DND-41 (cell line): ENCODE measurements at regions not wholly inside any gene's neighbourhood (a gene's known extent, or its start where the extent isn't known, plus 50 kb on each side); places are given as distances from the start of the nearest gene placed in this dataset.

Experiments
- EZH2 ChIP-seq: IDR thresholded peaks from 3 replicates; pipeline ENCODE4 v1.6.1; 2012; ENCODE audit warnings: borderline replicate concordance, low read depth, mild to moderate bottlenecking, moderate library complexity, low read length, inconsistent platforms; ENCODE audit not compliant: severe bottlenecking
- TF ChIP-seq, protein P1 (sequence below): IDR thresholded peaks from 2 replicates; pipeline ENCODE4 v1.5.1; 2012; ENCODE audit warnings: borderline replicate concordance, low read length, moderate library complexity, mild to moderate bottlenecking; ENCODE audit not compliant: poor library complexity, severe bottlenecking; ENCODE audit errors: extremely low read depth

GRCh38 chr19:28152195-28152594 lies 1060.8 kb downstream of the UQCRFS1 start:
- TF ChIP-seq, protein P1, sequence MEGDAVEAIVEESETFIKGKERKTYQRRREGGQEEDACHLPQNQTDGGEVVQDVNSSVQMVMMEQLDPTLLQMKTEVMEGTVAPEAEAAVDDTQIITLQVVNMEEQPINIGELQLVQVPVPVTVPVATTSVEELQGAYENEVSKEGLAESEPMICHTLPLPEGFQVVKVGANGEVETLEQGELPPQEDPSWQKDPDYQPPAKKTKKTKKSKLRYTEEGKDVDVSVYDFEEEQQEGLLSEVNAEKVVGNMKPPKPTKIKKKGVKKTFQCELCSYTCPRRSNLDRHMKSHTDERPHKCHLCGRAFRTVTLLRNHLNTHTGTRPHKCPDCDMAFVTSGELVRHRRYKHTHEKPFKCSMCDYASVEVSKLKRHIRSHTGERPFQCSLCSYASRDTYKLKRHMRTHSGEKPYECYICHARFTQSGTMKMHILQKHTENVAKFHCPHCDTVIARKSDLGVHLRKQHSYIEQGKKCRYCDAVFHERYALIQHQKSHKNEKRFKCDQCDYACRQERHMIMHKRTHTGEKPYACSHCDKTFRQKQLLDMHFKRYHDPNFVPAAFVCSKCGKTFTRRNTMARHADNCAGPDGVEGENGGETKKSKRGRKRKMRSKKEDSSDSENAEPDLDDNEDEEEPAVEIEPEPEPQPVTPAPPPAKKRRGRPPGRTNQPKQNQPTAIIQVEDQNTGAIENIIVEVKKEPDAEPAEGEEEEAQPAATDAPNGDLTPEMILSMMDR, result no peak
- TF ChIP-seq EZH2, result no peak
